GM23338 (cell line): ENCODE measurements at regions not wholly inside any gene's neighbourhood (a gene's known extent, or its start where the extent isn't known, plus 50 kb on each side); places are given as distances from the start of the nearest gene placed in this dataset.

Experiments
- ATAC-seq: fragments of 200-7000 bp; cut with Tn5 transposase; 3 replicates; pipeline ENCODE4 v1.9.1; 2020
- DNase-seq: peaks from one replicate; pipeline ENCODE4 v3.0.0-alpha.2; 2015; ENCODE audit warnings: low spot score
- H2AFZ ChIP-seq: fragments of 200-600 bp; sonication (generic); 2 replicates; pipeline ENCODE4 v1.8.0; 2016; ENCODE audit warnings: antibody characterized with exemption, mild to moderate bottlenecking, moderate library complexity
- H3F3A ChIP-seq: fragments of 200-600 bp; sonication (generic); replicated peaks from 2 replicates; pipeline ENCODE4 v1.8.0; 2017; ENCODE audit warnings: antibody characterized with exemption, mixed run types, low read depth
- H3K27ac ChIP-seq: fragments of 200-600 bp; sonication (generic); 2 replicates; pipeline ENCODE4 v1.6.1; 2016; ENCODE audit warnings: low read depth
- H3K27me3 ChIP-seq: fragments of 200-600 bp; sonication (generic); 2 replicates; pipeline ENCODE4 v1.8.0; 2016; ENCODE audit warnings: mild to moderate bottlenecking, mixed run types, moderate library complexity; ENCODE audit not compliant: insufficient read depth
- H3K36me3 ChIP-seq: fragments of 200-600 bp; sonication (generic); 2 replicates; pipeline ENCODE4 v1.8.0; 2016; ENCODE audit warnings: mild to moderate bottlenecking; ENCODE audit not compliant: insufficient read depth
- H3K4me1 ChIP-seq: fragments of 200-600 bp; sonication (generic); 2 replicates; pipeline ENCODE4 v1.8.0; 2016; ENCODE audit warnings: mild to moderate bottlenecking, moderate library complexity; ENCODE audit not compliant: insufficient read depth
- H3K4me2 ChIP-seq: fragments of 200-600 bp; sonication (generic); 2 replicates; pipeline ENCODE4 v1.7.1; 2017; ENCODE audit warnings: mixed run types
- H3K4me3 ChIP-seq: fragments of 200-600 bp; sonication (generic); 2 replicates; pipeline ENCODE4 v1.6.1; 2016; ENCODE audit warnings: mixed run types
- H3K79me2 ChIP-seq: fragments of 200-600 bp; sonication (generic); replicated peaks from 2 replicates; pipeline ENCODE4 v1.8.0; 2017; ENCODE audit warnings: mild to moderate bottlenecking; ENCODE audit not compliant: insufficient read depth
- H3K9me2 ChIP-seq: fragments of 200-600 bp; sonication (generic); 2 replicates; pipeline ENCODE4 v1.8.0; 2017; ENCODE audit not compliant: insufficient read depth
- H4K20me1 ChIP-seq: fragments of 200-600 bp; sonication (generic); replicated peaks from 2 replicates; pipeline ENCODE4 v1.8.0; 2017; ENCODE audit warnings: mild to moderate bottlenecking; ENCODE audit not compliant: insufficient read depth
- H3K27ac Mint-ChIP-seq: 2 replicates; pipeline ENCODE4 v1.8.0; 2020; ENCODE audit warnings: inconsistent platforms, mild to moderate bottlenecking, moderate library complexity, mixed read lengths
- H3K27me3 Mint-ChIP-seq: 3 replicates; pipeline ENCODE4 v1.8.0; 2022; ENCODE audit warnings: low read depth, mild to moderate bottlenecking, moderate library complexity, mixed read lengths, inconsistent platforms; ENCODE audit not compliant: insufficient read depth, poor library complexity
- H3K36me3 Mint-ChIP-seq: 3 replicates; pipeline ENCODE4 v1.8.0; 2021; ENCODE audit warnings: low read depth, mild to moderate bottlenecking, inconsistent platforms, moderate library complexity, mixed read lengths
- H3K4me1 Mint-ChIP-seq: 3 replicates; pipeline ENCODE4 v1.8.0; 2020; ENCODE audit warnings: mild to moderate bottlenecking, inconsistent platforms, mixed read lengths
- H3K4me3 Mint-ChIP-seq: 3 replicates; pipeline ENCODE4 v1.8.0; 2021; ENCODE audit warnings: moderate library complexity, mild to moderate bottlenecking, inconsistent platforms, mixed read lengths
- H3K9me3 Mint-ChIP-seq: 3 replicates; pipeline ENCODE4 v1.8.0; 2020; ENCODE audit warnings: moderate library complexity, mild to moderate bottlenecking, inconsistent platforms, mixed read lengths
- JUNB ChIP-seq: IDR thresholded peaks from one replicate; pipeline ENCODE4 v1.6.1; 2016; ENCODE audit warnings: antibody characterized with exemption; ENCODE audit not compliant: unreplicated experiment
- NANOG ChIP-seq: IDR thresholded peaks from 2 replicates; pipeline ENCODE4 v1.6.1; 2016; ENCODE audit warnings: antibody characterized with exemption, borderline replicate concordance
- STAT1 ChIP-seq: IDR thresholded peaks from one replicate; pipeline ENCODE4 v1.6.1; 2016; ENCODE audit warnings: antibody characterized with exemption; ENCODE audit not compliant: unreplicated experiment
- ZNF331 ChIP-seq: fragments of 250-450 bp; sonication (Bioruptor Pico); IDR thresholded peaks from 2 replicates; pipeline ENCODE4 v1.5.0; 2020; ENCODE audit warnings: low read depth, mild to moderate bottlenecking, moderate library complexity
- TF ChIP-seq, protein P1 (sequence below): IDR thresholded peaks from 2 replicates; pipeline ENCODE4 v1.6.1; 2016; ENCODE audit warnings: antibody characterized with exemption
- TF ChIP-seq, protein P2 (sequence below), 2 experiments: fragments of 200-600 bp in 1 of 2; sonication (generic) in 1 of 2; conservative IDR thresholded peaks; 2 replicates each; pipeline versions ENCODE4 v1.5.1 to v1.6.1; 2016 to 2017; ENCODE audit warnings: antibody characterized with exemption in 2 of 2, low read depth in 2 of 2, mild to moderate bottlenecking in 2 of 2, moderate library complexity in 1 of 2
- TF ChIP-seq, protein P3 (sequence below): IDR thresholded peaks from one replicate; pipeline ENCODE4 v1.6.1; 2018; ENCODE audit warnings: antibody characterized with exemption; ENCODE audit not compliant: unreplicated experiment

DNA sequence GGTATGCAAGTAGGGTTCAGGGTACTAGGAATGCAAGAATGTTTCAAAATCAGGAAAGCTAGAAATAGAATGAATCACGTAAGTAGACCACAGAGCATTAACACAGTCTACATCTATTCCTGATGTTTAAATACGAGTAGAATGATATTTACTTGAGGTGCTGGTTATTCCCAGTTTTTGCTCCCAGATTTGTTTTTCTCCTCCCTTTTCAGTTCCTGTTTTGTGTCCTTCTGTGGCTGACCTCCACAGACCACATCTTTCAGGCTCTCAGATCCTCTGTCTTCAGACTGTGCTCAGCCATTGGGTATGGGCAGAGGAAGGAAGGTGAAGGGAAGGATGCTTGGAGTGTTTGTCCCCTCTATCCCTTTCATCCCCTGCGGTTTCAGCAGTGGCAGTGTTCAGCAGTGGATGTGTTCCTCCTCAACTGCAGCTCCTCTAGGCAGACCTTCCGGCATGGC is 276.6 kb downstream of the ZNF621 start:
- Histone ChIP-seq H2AFZ (peak overlapping the region; percentile 28; the same call in 1 of the 2 replicates), H3K4me1 (no peaks in the 10 kb centered on the region), H3K9me2 (peaks cover 10% of the 10 kb centered on the region; the same call in 1 of the 2 replicates), H3K36me3 (no peaks in the 10 kb centered on the region), H3K4me2 (no peak overlapping the region), H4K20me1 (no peaks in the 10 kb centered on the region), H3K79me2 (no peaks in the 10 kb centered on the region), H3F3A (no peaks in the 10 kb centered on the region), H3K27ac (no peak overlapping the region), H3K4me3 (no peak overlapping the region), H3K27me3 (no peaks in the 10 kb centered on the region)
- peaks cover 2% of the 10 kb centered on the region for H3K27me3 Mint-ChIP-seq
- no peak for DNase-seq
- H3K4me1 Mint-ChIP-seq = peaks cover 12% of the 10 kb centered on the region; the same call in 2 of the 3 replicates
- no peak; the same call in 2 of the 3 replicates for ATAC-seq
- no peak overlapping the region for H3K27ac Mint-ChIP-seq
- peaks cover 3% of the 10 kb centered on the region; the same call in 2 of the 3 replicates for H3K9me3 Mint-ChIP-seq
- peaks cover 3% of the 10 kb centered on the region; the same call in 1 of the 3 replicates for H3K36me3 Mint-ChIP-seq
- H3K4me3 Mint-ChIP-seq = no peak overlapping the region
- TF ChIP-seq ZNF331 (CRISPR knock-in tag) = no peak
- no peak for TF ChIP-seq JUNB
- TF ChIP-seq, protein P1, sequence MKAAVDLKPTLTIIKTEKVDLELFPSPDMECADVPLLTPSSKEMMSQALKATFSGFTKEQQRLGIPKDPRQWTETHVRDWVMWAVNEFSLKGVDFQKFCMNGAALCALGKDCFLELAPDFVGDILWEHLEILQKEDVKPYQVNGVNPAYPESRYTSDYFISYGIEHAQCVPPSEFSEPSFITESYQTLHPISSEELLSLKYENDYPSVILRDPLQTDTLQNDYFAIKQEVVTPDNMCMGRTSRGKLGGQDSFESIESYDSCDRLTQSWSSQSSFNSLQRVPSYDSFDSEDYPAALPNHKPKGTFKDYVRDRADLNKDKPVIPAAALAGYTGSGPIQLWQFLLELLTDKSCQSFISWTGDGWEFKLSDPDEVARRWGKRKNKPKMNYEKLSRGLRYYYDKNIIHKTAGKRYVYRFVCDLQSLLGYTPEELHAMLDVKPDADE = no peak

DNA sequence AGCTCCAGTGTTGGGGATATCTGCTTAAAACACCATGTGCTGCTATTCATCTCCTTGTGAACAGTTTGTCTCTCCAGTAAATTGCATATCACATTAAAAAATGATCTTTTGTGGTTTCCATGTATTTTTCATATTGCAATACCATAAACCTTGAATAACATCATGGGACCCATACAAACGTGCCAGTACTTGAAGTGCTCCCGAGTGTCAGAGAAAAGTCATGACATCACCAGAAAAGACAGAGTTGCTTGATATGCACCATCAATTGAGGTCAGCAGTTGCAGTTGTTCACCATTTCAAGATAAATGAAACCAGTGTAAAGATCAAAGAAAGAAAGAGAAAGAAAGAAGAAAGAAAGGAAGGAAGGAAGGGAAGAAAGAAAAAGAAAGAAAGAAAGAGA is 278.6 kb downstream of the ZNF621 start:
- no peak overlapping the region for H3K4me3 Mint-ChIP-seq
- no peaks in the 10 kb centered on the region for H3K4me1 ChIP-seq
- no peak overlapping the region for H3K27ac Mint-ChIP-seq
- no peaks in the 10 kb centered on the region for H3K27me3 ChIP-seq
- H3K9me2 ChIP-seq = no peaks in the 10 kb centered on the region
- H3K4me1 Mint-ChIP-seq = peaks cover 12% of the 10 kb centered on the region; the same call in 2 of the 3 replicates
- peaks cover 2% of the 10 kb centered on the region for H3K27me3 Mint-ChIP-seq
- H2AFZ ChIP-seq = no peak overlapping the region
- H3K4me3 ChIP-seq = no peak overlapping the region
- DNase-seq = no peak
- H3K4me2 ChIP-seq = no peak overlapping the region
- H3K27ac ChIP-seq = no peak overlapping the region
- H3K36me3 ChIP-seq = no peaks in the 10 kb centered on the region
- TF ChIP-seq, protein P2, sequence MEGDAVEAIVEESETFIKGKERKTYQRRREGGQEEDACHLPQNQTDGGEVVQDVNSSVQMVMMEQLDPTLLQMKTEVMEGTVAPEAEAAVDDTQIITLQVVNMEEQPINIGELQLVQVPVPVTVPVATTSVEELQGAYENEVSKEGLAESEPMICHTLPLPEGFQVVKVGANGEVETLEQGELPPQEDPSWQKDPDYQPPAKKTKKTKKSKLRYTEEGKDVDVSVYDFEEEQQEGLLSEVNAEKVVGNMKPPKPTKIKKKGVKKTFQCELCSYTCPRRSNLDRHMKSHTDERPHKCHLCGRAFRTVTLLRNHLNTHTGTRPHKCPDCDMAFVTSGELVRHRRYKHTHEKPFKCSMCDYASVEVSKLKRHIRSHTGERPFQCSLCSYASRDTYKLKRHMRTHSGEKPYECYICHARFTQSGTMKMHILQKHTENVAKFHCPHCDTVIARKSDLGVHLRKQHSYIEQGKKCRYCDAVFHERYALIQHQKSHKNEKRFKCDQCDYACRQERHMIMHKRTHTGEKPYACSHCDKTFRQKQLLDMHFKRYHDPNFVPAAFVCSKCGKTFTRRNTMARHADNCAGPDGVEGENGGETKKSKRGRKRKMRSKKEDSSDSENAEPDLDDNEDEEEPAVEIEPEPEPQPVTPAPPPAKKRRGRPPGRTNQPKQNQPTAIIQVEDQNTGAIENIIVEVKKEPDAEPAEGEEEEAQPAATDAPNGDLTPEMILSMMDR (conservative IDR thresholded peaks at IDR 0.05; ENCODE audit: low read depth in 2 of 2) = no peak
- TF ChIP-seq, protein P3, sequence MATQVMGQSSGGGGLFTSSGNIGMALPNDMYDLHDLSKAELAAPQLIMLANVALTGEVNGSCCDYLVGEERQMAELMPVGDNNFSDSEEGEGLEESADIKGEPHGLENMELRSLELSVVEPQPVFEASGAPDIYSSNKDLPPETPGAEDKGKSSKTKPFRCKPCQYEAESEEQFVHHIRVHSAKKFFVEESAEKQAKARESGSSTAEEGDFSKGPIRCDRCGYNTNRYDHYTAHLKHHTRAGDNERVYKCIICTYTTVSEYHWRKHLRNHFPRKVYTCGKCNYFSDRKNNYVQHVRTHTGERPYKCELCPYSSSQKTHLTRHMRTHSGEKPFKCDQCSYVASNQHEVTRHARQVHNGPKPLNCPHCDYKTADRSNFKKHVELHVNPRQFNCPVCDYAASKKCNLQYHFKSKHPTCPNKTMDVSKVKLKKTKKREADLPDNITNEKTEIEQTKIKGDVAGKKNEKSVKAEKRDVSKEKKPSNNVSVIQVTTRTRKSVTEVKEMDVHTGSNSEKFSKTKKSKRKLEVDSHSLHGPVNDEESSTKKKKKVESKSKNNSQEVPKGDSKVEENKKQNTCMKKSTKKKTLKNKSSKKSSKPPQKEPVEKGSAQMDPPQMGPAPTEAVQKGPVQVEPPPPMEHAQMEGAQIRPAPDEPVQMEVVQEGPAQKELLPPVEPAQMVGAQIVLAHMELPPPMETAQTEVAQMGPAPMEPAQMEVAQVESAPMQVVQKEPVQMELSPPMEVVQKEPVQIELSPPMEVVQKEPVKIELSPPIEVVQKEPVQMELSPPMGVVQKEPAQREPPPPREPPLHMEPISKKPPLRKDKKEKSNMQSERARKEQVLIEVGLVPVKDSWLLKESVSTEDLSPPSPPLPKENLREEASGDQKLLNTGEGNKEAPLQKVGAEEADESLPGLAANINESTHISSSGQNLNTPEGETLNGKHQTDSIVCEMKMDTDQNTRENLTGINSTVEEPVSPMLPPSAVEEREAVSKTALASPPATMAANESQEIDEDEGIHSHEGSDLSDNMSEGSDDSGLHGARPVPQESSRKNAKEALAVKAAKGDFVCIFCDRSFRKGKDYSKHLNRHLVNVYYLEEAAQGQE = no peak
- TF ChIP-seq NANOG (no peak), STAT1 (no peak), JUNB (no peak)
- H3K79me2 ChIP-seq = no peaks in the 10 kb centered on the region
- no peaks in the 10 kb centered on the region for H3F3A ChIP-seq
- peaks cover 3% of the 10 kb centered on the region; the same call in 1 of the 3 replicates for H3K36me3 Mint-ChIP-seq
- no peaks in the 10 kb centered on the region for H4K20me1 ChIP-seq
- peaks cover 3% of the 10 kb centered on the region; the same call in 2 of the 3 replicates for H3K9me3 Mint-ChIP-seq
- ATAC-seq = no peak
